HUDEP-2 (cell line): ENCODE measurements at regions not wholly inside any gene's neighbourhood (a gene's known extent, or its start where the extent isn't known, plus 50 kb on each side); places are given as distances from the start of the nearest gene placed in this dataset.
A peak's percentile ranks its signal among the peaks of the same experiment; 100 is the strongest.

Experiments
- DNase-seq, 76 experiments: peaks; one replicate each; lab custom pipeline; 2025; ENCODE audit not compliant: unreplicated experiment in 76 of 76; lab: John Stamatoyannopoulos, UW

DNA sequence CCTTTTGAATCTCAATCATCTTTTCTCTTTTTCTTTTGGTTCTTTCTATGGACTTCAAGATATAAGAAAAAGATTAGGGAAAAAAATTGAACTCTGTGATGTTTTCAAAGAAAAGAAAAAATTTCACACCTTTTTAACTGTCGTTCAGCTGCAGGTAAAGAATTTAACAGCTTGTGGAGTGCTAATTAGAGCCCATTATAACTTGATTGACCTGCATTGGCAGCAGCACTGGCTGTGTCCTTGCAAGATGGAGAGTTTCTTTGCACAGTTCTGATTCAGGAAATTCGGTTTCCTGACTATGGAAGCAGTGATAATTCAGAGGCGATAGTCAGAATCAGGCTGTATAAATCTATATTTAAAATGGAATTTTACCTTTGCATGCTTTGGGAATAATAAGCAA lies 183.2 kb upstream of the DACH1 start:
- DNase-seq, result no peak

DNA sequence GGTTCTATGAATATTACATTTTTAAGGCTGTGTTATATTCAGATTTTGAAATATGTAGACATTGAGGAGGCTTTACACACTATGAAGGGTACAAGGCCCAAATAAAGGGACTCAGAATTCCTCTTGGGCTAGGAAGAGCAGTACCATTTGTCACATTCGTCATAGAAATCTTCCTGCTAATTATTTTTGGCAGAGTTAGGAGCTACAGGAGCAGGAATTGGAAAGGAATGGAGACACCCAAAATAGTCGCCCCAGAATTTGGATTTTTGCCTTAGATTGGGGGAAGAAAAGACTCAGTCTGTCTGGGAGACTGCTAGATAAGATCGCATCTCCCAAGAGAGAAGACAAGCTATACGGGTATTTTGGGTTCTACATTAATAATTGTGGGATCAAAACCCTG lies 176.4 kb upstream of the DACH1 start:
- no peak for DNase-seq

GRCh38 chr13:72041165-72041564 lies 174.2 kb upstream of the DACH1 start:
- DNase-seq, result no peak

DNA sequence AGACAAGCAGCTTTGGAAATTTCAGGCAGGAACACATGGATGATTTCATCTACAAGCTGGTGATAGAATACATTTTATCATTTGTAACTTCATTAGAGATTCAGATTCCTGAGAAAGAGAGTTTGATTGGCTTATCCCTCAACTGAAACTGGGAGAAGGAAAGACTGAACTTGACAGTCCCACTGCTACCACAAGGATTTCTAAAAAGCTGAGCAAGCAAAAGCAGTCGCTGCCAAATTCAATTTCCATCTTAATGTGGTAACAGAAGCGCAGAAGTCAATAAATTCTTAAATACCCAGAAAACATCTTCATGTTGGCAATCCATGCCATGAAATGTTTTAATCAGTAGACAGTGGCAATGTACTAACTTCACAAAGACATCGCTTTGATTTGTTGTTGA lies 172.1 kb upstream of the DACH1 start:
- DNase-seq, result no peak

- no peak for DNase-seq
These were observed 163.0 kb upstream of the DACH1 start for GRCh38 chr13:72029981-72030380.

GRCh38 chr13:72025836-72026235 lies 158.8 kb upstream of the DACH1 start:
- no peak for DNase-seq

- DNase-seq, result no peak
These were observed 156.9 kb upstream of the DACH1 start for GRCh38 chr13:72023895-72024294.

DNA sequence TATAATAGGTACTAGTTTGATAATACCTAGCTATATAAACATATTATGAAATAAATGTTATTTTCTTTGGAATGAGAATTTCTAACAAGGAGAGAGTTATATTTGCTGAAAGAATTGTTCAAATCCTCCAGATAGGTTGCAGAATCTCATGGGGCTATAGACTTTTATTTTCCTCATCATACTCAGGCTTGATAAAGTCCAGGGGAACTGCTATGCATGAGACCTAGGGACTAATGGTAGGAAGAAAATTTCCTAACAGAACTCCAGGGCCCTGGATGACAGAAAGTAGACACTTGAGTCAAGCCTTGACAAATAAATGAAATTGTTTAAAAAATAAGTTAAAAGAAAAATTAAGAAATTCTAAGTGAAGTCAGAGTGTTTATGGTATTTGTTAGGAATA lies 138.5 kb upstream of the DACH1 start:
- no peak for DNase-seq

GRCh38 chr13:72004784-72005374 lies 137.9 kb upstream of the DACH1 start:
- DNase-seq, result no peak

- no peak for DNase-seq
These were observed 137.2 kb upstream of the DACH1 start for GRCh38 chr13:72004246-72004645.

DNA sequence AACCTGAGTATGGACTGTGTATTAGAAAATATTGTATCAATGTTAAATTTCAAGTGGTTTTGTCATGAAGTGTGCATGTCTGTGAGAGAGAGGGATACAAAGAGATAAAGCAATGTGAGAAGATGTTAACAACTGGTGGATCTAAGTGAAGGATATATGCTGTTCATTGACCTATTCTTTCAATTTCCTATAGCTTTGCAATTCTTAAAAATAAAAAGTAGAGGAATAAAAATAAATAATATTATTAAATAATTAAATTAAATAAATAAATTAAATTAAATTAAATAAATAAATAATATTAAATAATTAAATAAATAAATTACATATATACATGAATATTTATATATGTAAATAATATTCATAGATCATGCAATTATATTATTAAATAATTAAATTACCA lies 131.2 kb upstream of the DACH1 start:
- DNase-seq, result no peak

DNA sequence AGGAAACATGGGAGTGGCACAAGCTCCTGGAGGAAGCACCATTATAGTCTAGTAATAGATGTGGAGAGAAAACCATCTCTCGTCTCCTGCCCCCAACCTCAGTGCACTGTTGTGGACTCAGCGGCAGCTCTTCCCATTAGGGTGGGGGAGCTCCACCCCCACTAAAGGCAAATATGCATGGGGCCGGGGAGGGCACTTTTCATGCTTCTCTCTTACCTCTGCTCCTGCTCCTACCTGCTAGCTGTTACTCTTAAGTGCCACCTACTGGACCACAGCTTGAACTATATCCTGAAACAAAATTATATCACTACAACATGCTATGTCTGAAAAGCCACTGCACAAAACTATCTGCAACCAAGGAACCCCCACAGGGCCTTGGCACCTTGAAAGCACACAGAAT lies 112.6 kb upstream of the DACH1 start:
- peak in 9 of 76 experiments; percentile 1 to 32 (median 13) for DNase-seq

DNA sequence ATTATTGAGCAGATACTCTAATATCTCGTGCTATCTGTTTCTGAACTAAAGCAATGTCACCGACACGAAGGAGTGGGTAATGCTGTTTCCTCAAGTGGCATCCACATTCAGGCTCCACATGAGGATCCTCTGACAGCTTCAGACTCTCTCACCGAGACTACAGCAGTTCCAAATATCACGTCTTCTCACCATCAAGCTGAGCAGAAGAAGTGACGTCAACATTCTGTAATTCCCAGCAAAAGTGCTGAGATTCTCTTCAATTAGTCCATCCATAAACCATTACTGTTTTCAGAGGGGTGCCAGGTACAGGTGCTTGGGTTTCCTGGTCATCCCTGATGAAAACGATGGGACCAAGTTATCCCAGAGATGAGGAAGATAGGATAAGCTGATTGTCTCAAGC lies 110.0 kb upstream of the DACH1 start:
- DNase-seq, result no peak

GRCh38 chr13:71967990-71968389 lies 101.0 kb upstream of the DACH1 start:
- no peak for DNase-seq

DNA sequence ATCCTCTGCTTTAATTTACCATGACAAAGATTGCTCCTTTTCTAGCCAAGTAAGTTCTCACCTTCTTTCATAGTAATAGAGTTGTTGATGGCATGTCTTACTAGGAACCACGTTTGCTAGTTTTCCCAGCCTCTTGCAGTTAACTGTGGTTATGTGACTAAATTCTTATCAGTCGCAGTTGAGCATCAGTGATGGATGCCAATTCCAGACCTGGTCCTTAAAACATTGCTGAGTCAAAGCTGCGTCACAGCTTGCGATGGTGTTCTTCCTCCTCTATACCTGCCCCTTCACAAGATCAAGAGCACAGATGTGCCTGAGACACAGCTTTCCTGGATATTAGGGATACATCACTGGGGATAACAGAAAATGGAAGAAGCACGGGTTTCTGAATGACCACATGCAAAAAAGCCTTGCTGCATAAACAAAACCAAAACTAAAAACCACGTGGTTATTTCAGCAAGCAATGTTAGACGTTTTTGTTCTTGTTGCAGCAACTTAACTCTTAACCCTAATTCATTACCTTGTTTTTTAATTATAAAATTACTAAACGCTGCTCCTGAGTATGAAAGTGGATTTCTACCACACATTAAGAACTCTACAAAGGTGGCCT lies 97.6 kb upstream of the DACH1 start:
- no peak for DNase-seq

DNA sequence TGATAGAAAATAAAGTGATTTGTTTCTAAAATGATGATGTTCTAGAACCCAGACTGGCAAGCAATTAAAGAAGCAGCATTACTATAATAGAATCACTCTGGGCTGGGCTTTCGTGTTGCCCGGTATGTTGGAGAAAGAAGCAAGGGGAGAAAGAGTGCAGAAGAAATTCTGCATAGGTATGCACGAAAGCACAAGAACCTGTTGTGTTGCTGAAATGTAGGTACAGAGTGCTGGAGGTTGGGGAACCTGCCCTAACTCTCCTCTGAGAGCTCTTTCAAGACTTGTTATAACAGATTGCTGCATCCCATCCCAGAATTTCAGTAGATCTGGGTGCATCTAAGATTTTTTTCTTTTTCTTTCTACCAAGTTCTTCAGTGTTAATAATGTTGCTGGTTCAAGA lies 95.7 kb upstream of the DACH1 start:
- no peak for DNase-seq

DNA sequence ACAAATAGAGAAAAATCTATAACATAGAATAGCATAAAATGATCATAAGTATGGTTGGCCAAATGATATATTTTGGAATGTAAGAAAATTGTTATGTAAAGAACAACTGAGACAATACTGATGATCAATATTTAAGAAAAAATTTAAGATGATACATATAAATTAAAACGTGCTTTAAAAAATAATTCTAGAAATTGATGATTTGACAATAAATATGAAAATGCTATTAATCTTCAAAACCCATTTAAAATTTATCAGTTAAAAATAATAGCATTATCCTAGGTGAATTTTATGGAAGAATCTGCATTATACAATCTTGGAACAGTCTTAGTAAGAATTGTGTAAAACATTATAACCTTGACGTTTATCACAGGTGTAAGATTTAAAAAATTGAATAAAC lies 95.1 kb upstream of the DACH1 start:
- no peak for DNase-seq

GRCh38 chr13:71949441-71949840 lies 82.4 kb upstream of the DACH1 start:
- no peak for DNase-seq

GRCh38 chr13:71939186-71939585 lies 72.2 kb upstream of the DACH1 start:
- no peak for DNase-seq

GRCh38 chr13:71935166-71935840 lies 68.3 kb upstream of the DACH1 start:
- DNase-seq, result no peak

GRCh38 chr13:71924931-71925330 lies 57.9 kb upstream of the DACH1 start:
- no peak for DNase-seq

DNA sequence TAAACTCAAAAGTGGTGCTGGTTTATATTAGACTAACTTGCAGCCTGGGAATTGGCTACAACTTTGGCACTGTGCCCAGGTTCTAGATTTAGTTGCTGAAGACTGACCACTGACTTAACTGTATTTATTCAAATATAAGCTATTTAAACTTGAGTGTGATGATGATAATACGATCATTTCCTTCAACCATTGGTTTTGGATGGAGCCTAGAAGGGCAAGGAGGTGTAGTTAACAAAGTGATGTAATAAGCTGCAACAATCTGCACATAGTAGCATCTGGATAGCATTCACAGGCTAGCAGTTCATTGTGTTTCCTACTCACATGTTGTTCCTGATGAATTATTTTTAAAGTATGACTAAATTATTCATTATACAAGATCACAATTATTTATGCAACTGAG lies 55.2 kb upstream of the DACH1 start:
- DNase-seq, result no peak
